Right renal pelvis (tissue), 4 donors: ENCODE measurements at regions not wholly inside any gene's neighbourhood (a gene's known extent, or its start where the extent isn't known, plus 50 kb on each side); places are given as distances from the start of the nearest gene placed in this dataset.

Experiments used
- DNase-seq, 4 donors: peaks; one replicate each; pipeline ENCODE4 v3.0.0-alpha.2; 2013; ENCODE audit warnings: low read depth in 4 of 4, low spot score in 3 of 4, missing footprints in 1 of 4

DNA sequence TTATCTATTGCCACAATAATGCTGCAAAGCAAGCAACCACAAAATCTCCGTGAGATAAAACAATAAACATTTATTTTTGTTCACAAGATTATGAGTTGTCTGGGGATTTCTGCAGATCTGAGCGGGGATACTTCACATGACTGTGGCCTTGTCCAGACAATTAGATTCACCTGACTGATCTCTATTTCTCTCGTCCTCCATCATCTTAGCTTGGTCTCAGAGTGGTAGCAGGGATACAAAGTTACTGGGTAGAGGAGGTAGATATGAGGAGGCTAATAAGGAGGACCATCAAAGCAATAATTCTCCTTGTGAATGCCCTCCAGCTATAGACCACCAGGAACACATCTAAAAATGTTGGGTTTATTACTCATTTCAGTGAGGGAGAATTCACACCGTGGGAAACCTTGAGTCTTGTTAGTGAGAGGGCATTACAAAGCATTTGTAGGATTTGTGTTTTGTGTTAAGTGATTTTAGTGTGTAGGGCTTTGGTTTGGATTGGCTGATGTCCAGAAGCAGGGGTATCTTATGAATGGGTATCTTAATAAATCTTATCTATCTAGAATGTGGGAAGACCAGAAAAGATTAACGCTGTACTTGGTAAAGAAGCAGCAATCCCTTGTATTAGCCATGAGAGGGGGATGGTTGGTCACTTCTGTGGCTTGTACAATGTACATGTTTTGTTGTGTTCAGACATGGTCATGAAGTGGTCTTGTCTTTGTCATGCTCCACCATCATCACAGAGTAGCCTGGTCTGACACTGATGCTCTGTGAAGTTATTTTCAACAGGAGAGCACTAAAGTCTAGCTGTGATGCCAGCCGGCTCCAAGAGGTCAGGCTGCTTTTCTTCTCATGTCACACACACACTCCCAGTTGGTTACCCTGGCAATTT is 287.6 kb upstream of the STT3B start:
- DNase-seq, result no peak

DNA sequence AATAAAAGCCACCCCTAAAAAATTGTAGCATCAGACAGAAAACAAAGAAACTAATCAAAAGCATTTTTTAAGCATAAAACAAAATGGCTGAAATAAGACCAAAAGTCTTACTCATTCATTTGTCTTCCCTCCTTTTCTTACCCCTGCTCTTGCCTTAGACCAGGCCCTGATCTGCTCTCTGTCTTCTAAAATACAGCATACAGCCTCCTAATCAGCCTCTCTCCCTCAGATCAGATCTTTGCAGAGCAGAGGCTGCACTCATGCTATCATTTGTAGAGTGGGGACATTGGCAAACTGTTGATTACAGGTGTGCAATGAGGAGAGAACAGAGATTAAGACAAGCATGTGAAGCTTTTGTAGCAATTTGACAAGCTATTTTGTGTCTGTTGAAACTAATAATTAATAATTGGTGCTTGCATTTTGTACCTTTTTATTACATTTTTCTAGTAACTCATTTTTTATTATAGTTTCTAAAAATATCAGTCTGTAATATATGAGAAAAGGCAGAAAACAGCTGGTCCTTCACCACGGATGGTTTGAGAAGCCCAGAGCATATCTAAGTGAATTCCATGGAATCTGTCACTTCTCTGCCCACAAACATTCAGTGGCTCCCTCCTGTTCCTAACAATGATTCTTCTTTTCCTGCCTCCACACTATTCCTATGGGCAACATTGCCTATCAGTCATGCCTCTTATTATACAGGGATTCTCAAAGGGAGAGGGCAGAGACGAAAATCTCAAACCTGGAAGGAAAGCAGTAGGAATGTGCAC is 286.2 kb upstream of the STT3B start:
- no peak for DNase-seq

DNA sequence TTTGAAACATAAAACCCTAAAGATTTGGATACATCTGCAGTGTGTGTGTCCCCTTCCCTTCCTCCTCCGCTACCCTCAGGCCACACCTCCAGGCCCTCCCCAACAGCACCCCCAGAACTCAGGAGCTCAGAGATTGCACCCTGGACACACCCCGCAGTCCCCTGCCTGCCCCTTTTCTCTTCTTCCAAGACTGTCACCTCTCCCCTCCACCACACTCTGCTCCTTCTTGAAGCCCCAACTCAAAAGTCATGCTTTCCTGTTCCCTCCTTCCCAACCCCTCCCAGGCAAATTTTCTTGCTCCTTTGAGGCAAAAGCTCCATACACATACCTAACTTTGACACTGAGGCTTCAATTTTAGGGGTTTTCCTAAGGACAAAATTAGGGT is 285.7 kb upstream of the STT3B start:
- DNase-seq, result no peak

DNA sequence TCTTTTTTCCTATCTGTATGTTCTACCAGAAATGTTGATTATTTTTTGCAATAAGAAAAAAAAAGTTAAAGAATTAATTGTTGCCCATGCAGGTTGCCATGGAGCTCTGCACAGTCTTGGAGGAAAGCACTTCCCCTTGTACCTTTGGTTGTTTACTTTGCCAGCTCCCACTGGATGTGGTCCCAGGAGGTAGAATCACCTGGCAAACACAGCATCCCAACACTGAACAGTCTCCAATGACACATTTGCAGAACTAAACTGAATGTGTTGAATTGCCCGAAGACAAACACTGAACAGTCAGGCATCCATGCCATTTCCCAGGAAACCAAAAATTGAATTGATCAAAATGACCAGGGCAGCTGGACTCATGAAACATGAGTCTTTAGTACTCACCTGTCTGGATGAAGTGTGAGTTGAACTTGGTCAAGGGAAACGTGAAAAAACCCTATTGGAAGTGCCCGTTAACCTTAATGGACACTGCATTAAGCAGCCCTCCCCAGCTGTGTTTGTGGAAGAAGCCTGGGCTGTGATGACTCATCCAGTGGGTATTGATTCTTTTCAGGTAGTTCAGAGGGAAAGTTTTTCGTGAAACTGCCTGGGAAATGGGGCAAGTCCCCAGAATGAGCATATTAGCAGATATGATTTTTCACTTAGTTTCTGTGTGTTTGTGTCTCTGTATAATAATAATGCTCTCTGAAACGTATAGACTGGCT is 284.7 kb upstream of the STT3B start:
- DNase-seq, result no peak

DNA sequence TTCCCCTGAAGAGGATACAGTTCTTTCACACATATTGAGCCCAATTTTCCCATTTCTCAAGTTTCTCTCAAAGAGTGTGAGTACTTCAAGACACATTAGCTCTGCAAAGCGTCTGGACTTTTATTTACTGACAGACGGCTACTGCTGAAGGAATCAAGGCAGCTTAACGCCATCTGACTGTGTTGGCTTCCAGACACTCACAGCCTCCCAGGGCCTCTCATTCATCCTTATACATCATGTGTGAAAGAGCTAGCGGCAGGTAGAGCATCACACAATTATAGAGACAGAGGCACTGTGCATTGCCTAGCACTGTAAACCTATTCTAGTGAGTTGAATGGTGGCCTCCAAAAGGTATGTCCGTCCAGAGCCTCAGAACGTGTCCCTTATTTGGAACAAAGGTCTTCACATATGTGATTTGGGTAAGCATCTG is 284.1 kb upstream of the STT3B start:
- no peak for DNase-seq

DNA sequence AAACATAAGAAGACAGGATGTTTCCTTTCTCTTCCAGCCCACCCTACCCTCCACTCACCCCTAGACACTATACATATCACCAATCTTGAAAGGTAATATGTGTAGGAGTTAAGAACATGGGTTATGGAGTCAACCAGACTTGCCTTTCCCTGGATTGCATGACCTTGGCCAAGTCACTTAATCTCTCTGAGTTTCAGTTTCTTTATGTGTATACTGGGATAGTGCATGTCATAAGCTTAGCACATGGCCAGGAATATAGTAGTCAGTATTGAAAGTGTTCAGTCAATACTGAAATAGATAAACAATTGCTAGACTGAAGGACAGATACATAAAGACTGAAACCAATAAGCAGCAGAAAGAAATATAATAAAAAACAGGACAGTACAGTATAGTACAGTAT is 283.2 kb upstream of the STT3B start:
- DNase-seq, result no peak

DNA sequence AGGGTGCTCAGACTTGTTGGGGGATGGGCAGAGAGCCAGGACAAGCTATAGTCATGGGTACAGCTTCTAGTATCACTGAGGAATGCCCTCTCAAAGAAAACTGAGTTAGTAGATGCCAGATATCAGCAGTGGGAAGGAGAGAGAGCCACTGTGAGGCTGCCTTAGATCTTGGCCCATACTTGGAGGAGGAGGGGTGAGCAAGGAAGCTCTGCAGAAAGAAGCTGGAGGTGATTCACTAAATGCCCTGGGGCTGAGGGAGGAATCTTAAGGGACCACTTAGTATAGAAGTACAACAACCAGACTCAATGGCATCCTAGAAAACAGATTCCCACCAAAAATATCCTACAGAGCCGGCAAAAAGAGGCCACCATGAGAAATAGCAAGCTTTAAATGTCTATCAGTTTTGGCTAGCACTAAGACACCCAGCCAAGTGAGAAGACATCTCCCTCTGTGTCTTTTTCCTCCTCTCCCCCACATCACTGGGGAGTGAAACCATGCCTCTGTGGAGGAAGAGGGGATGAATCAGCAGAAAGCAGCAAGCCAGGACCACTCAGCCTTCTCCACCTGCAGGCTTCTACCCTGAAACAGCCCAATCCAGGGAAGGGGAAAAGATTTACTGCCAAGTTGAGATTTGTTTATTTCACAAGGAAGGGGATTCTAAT is 282.5 kb upstream of the STT3B start:
- DNase-seq, result no peak

DNA sequence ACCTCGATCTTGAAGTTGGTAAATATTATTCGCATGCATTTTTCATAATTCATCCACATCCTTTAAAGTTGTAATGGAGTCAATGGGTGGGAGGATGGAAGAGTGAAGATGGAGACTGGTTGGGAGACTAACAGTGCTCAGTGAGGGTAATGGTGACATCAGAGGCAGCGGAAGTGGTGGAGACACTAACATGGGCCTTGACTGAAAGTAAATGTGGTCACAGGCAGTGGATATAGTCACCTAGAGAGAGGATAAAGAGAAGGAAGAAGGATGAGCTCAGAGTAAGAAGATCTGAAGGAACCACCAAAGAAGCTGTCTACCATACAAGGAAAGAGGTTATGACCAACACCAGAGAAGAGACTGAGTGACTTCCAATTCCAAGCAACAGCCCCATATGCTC is 281.6 kb upstream of the STT3B start:
- no peak for DNase-seq

DNA sequence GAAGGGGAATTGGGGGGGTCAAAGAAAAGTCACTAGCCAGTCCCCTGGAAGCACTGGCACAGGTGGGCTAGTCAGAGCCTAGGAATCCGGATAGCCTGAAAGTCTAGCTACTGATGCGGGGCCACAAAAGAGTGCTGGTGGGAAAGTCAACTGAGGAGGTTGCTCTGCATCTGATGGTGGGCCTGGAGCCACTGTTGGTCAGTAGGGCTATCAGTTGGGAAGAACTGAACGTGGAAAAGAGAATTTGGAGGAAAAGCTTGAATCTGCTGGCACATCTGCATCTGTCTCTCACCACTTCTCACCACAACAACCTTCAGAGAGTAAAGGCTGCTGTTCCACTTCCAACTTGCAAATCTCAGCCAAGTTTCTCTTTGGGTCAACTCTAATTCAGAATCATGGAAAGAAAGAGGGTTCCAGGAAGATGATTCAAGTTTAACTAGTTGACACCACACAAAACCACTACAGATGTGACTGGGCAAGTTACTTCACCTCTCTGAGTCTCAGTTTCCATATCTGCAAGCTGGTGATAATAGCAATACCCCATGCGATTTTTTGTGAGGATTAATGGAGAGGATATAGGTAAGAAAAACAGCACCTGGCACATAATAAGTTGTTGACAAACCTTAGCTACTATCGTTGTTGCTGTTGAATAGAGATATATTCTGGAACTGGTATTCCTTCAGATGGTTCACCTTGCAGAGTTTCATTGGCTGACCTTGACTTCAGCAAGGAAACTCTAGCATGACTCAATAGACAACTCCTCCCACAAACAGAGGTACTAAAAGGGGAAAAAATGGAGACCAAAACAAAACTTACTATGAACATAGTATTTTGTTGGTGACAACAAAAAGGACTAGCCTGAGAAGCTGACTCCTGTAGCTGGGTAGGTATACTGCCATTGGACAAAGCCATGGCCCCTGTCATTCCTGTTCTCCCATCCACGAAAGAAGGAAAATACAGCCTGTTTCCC is 280.2 kb upstream of the STT3B start:
- no peak for DNase-seq

DNA sequence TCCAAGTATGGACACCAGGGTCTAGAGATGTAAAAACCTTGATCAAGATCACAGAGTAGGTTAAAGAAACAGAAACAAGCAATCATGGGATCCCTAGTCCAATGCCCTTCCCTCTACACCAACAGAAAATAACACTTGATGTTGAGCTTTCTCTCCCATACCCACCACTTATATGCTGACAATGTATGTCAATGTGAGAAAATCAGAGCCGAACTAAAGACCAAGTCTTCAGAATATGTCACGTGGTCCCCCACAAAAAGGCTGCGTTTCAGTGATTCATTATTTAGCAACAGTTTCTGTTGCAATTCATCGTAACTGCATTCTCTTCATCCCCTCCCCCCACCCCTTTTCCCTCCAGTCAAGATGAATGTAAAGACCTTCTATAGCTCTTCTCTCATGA is 278.9 kb upstream of the STT3B start:
- DNase-seq, result no peak

DNA sequence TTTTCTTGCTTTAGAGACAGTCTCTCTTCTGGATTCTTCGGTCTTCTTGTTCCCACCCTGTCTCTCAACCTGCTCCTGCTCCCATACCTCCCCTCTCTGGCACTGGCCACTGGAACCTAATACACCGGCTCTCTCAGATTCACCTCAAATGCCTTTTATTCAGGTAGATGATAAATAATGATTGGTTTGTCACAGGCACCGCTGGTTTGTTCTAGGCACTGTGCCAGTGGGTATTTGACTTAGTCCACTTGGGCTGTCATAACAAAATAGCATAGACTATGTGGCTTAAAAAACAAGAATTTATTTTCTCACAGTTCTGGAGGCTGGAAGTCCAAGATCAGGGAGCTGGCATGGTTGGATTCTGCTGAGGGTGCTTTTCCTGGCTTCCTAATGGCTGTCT is 278.2 kb upstream of the STT3B start:
- DNase-seq, result no peak

DNA sequence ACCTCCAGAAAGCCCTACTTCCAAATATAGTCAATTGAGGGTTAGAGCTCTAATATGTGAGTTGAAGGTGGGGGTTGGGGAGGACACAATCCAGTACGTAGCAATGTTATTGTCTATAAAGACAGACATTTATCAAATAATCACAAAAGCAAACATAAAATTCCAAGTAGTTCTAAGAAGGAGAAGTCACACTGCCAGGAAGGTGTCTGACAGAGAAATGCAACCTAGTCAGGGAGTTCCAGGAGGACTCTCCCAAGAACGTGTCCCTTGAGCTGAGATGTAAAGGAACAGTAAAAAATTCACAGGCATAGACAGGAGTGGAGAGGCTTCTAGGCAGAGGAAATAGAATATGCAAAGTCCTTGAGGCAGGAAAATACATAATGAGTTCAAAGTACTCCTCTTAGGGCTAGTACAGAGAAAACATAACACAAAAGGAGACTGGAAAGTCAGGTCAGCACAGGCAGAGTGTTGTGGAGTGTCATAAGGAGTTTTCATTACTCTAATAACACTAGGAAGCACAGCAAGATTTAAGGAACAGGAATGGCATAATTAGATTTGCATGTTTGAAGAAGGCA is 277.6 kb upstream of the STT3B start:
- DNase-seq, result no peak

DNA sequence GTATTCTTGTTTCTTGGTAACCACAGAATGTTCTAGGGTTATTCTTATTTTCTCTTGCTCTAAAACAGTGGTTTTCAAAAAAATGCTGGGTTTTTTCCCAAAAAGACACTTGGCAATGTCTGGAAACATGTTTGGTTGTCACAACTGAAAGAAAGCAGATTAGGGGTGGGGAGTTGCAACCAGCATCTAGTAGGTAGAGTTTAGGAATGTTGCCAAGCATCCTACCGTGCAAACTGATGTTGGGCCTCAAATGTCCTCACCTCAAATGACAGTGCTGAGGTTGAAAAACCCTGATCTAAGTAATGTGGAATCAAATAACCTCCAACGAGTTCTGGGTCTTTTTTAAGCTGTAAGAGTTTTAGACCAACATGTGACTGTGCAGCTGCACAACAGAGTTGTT is 270.5 kb upstream of the STT3B start:
- no peak for DNase-seq

DNA sequence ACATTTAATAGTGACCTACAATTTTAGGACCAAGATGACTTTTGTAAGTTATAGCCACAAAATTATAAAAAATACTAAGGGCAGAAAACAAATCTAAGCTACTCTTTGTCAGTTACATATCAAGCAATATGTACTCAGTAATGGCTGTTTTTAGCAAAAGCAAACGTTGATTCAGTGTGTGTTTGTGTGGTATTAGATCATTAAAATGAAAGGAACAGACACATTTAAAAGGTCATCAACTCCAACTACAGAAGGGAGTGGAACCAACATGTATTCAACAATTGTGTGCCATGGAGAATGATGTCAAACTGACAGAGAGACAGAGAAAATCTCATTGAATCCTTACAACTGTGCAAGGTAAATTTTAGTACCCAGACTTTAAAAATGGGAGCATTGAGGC is 268.8 kb upstream of the STT3B start:
- no peak for DNase-seq

DNA sequence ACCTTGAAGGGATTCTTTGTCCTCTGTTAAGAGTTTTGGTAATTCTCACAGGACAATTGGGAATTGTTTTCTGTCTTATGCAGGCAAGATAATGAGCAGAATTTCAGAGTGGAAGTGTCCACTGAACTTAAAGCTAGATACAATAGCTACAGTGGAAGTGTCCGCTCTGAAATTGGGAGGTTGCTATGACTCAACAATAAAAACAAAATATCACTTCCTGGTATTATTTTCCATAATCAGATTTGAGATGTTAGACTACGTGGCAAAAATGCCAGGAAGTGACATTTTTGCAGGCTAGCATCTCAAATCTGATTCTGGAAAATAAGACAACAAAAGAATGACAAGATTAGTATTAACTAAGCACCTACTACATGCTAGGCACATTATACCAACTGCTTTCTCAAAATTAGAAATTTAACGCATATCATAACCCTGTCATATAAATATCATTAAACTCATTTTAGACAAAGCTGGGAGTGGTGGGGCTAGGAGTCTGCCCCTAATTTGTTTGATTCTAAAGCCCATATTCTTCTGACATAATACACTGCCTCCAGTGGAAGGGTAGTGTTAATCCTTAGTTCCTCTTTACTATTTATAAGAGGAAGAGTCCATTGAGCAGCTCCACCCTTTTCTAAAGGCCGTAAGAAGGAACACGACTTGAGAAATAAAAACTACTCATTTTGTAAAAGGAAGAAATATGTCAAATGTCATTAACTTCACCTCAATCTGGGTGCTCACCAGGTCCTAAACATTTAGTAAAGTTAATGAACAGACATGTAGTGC is 266.9 kb upstream of the STT3B start:
- no peak for DNase-seq

DNA sequence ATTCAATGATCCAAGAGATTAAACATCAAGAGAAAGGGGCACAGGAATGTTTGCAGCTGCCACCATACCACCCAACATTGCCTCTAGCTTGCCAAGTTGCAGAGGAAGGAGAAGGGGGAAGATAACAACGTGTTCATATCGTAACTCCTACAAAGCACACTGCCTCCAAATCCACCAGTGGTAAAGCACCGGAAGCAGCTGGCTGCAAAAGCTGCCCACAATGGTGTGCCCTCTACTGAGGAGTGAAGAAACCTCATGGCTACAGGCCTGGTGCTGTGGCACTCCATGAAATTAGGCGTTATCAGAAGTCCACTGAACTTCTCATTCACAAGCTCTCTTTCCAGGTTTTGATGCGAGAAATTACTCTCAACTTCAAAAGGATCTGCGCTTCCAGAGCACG is 263.9 kb upstream of the STT3B start:
- no peak for DNase-seq

DNA sequence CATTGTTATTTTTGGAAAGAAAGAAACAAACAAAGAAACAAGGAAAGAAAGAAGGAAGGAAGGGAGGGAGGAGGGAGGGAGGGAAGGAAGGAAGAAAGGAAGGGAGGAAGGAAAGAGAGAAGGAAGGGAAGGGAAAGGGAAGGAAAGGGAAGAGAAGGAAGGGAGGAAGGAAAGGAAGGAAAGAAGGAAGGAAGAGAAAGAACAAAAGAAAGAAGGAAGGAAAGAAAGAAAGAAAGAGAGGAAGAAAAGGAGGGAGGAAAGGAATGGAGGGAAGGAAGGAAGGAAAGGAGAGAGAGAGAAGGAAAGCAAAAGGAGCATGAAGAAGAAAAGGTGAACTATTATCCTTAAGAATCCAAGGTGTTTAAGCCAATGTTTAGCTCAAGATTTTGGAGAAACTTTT is 262.7 kb upstream of the STT3B start:
- DNase-seq, result no peak

DNA sequence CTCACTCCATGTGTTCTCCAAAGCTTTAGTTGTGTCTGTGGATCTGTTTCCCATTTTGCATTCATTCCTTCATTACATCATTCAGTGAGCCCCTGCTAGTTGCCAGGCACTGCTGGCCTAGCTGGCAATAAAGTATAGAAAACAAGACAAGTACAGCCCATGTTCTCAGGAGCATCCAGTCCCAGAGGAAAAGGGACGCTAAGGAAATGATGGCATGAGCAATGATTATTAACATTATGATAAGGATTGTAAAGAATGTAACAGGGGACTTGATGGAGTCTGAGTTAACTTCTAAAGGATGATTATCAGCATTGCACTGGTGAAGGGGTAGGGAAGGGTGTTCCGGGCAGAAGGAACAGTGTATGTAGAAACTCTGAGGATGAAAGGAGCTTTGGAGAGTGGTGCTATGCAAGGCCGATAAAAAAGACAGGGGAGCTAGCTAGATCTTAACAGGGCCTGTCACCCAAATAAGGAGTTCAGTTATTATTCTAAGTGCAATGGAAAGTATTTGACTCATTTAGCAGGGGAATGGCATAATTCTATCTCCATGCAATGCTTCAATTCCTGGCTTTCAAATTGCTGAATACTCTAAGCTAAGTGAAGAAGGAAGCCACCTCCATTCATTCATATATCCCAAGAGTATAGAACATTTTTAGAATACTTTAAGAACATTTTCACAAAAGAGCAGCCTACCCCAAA is 258.2 kb upstream of the STT3B start:
- DNase-seq, result no peak
